Gastroesophageal sphincter (tissue), 3 donors: ENCODE measurements at regions not wholly inside any gene's neighbourhood (a gene's known extent, or its start where the extent isn't known, plus 50 kb on each side); places are given as distances from the start of the nearest gene placed in this dataset.

Experiments
- EP300 ChIP-seq: sonication (generic); formaldehyde crosslinking; IDR thresholded peaks from one replicate; pipeline ENCODE4 v1.6.1; 2017; ENCODE audit warnings: antibody characterized with exemption, mild to moderate bottlenecking
- POLR2AphosphoS5 ChIP-seq: sonication (generic); formaldehyde crosslinking; IDR thresholded peaks from one replicate; pipeline ENCODE4 v1.6.1; 2017; ENCODE audit warnings: antibody characterized with exemption
- TF ChIP-seq, protein P1 (sequence below), 4 experiments: fragments of 200-600 bp in 2 of 4; fragments of 450-650 bp in 2 of 4; sonication (generic) in 1 of 4; IDR thresholded peaks; one replicate each; pipeline ENCODE4 v1.5.1; 2017 to 2019; ENCODE audit warnings: antibody characterized with exemption in 4 of 4, mild to moderate bottlenecking in 2 of 4, moderate library complexity in 2 of 4

DNA sequence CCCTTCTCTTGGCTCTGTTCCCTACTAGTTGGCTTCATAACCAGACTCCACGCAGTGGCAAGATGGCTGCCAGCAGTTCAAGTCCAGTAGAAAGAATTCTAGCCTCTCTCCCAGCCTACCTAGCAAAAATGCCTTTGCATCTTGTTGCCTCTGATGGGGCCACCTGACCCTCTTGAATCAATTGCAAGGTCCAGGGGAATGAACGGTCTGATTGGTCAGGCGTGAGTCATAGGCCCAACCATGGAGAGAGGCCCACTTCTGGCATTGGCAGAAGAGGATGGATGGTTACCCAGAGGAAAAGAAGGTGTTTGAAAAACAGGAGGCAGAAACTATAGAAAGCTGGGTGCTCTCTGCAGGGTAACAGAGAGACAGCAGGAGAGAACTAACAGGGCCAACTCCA lies 622.6 kb downstream of the CCDC171 start:
- TF ChIP-seq POLR2AphosphoS5: no peak
- TF ChIP-seq, protein P1, sequence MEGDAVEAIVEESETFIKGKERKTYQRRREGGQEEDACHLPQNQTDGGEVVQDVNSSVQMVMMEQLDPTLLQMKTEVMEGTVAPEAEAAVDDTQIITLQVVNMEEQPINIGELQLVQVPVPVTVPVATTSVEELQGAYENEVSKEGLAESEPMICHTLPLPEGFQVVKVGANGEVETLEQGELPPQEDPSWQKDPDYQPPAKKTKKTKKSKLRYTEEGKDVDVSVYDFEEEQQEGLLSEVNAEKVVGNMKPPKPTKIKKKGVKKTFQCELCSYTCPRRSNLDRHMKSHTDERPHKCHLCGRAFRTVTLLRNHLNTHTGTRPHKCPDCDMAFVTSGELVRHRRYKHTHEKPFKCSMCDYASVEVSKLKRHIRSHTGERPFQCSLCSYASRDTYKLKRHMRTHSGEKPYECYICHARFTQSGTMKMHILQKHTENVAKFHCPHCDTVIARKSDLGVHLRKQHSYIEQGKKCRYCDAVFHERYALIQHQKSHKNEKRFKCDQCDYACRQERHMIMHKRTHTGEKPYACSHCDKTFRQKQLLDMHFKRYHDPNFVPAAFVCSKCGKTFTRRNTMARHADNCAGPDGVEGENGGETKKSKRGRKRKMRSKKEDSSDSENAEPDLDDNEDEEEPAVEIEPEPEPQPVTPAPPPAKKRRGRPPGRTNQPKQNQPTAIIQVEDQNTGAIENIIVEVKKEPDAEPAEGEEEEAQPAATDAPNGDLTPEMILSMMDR (IDR thresholded peaks at IDR 0.05): no peak
- no peak for TF ChIP-seq EP300
